ENCODE measurements at regions not wholly inside any gene's neighbourhood (a gene's known extent, or its start where the extent isn't known, plus 50 kb on each side); places are given as distances from the start of the nearest gene placed in this dataset.

- no peaks in the 10 kb centered on the region for H3K27me3 ChIP-seq (ENCODE audit: insufficient read depth, low read length, poor library complexity, severe bottlenecking)
- H3K79me2 ChIP-seq (ENCODE audit: insufficient read depth, low read length) = no peaks in the 10 kb centered on the region
- H3K4me3 ChIP-seq (ENCODE audit: low read length, poor library complexity, severe bottlenecking) = no peak overlapping the region
- H3K9me2 ChIP-seq (replicated peaks; ENCODE audit: low read depth, low read length) = no peaks in the 10 kb centered on the region
- no peak overlapping the region for H2AFZ ChIP-seq (ENCODE audit: low read length)
- no peaks in the 10 kb centered on the region for H3K9me3 ChIP-seq (ENCODE audit: insufficient read depth, low read depth, low read length)
- no peak overlapping the region for H3K9ac ChIP-seq (ENCODE audit: low read depth, low read length, poor library complexity, severe bottlenecking)
- no peaks in the 10 kb centered on the region for H3F3A ChIP-seq (ENCODE audit: low read depth)
- no peaks in the 10 kb centered on the region for H3K36me3 ChIP-seq (ENCODE audit: insufficient read depth, low read length)
- H3K4me2 ChIP-seq (ENCODE audit: low read depth, low read length, poor library complexity, severe bottlenecking) = no peak overlapping the region
- H3K4me1 ChIP-seq (ENCODE audit: insufficient read depth, low read length, poor library complexity, severe bottlenecking) = no peaks in the 10 kb centered on the region
- H4K20me1 ChIP-seq (ENCODE audit: insufficient read depth, low read length, poor library complexity, severe bottlenecking) = no peaks in the 10 kb centered on the region
- TF ChIP-seq CTCF (conservative IDR thresholded peaks at IDR 0.05; ENCODE audit: low read length) = no peak
- no peak for TF ChIP-seq EZH2phosphoT487 (IDR thresholded peaks at IDR 0.05; ENCODE audit: borderline replicate concordance)
Observed at GRCh38 chr2:16020389-16021008, 80.1 kb downstream of the MYCN start.

GRCh38 chr2:16019617-16020351, 79.4 kb downstream of the MYCN start:
- no peaks in the 10 kb centered on the region for H3K79me2 ChIP-seq (ENCODE audit: insufficient read depth, low read length)
- no peak overlapping the region for H3K4me3 ChIP-seq (ENCODE audit: low read length, poor library complexity, severe bottlenecking)
- H3K9ac ChIP-seq (ENCODE audit: low read depth, low read length, poor library complexity, severe bottlenecking) = no peak overlapping the region
- no peaks in the 10 kb centered on the region for H3K9me3 ChIP-seq (ENCODE audit: insufficient read depth, low read depth, low read length)
- no peak overlapping the region for H2AFZ ChIP-seq (ENCODE audit: low read length)
- no peaks in the 10 kb centered on the region for H3F3A ChIP-seq (ENCODE audit: low read depth)
- H3K4me1 ChIP-seq (ENCODE audit: insufficient read depth, low read length, poor library complexity, severe bottlenecking) = no peaks in the 10 kb centered on the region
- no peaks in the 10 kb centered on the region for H3K27me3 ChIP-seq (ENCODE audit: insufficient read depth, low read length, poor library complexity, severe bottlenecking)
- no peaks in the 10 kb centered on the region for H4K20me1 ChIP-seq (ENCODE audit: insufficient read depth, low read length, poor library complexity, severe bottlenecking)
- TF ChIP-seq CTCF (conservative IDR thresholded peaks at IDR 0.05; ENCODE audit: low read length) (no peak), EZH2phosphoT487 (IDR thresholded peaks at IDR 0.05; ENCODE audit: borderline replicate concordance) (no peak)
- no peak overlapping the region for H3K4me2 ChIP-seq (ENCODE audit: low read depth, low read length, poor library complexity, severe bottlenecking)
- H3K9me2 ChIP-seq (replicated peaks; ENCODE audit: low read depth, low read length) = no peaks in the 10 kb centered on the region
- no peaks in the 10 kb centered on the region for H3K36me3 ChIP-seq (ENCODE audit: insufficient read depth, low read length)

GRCh38 chr2:16019060-16019480, 78.7 kb downstream of the MYCN start:
- Histone ChIP-seq H3K27me3 (ENCODE audit: insufficient read depth, low read length, poor library complexity, severe bottlenecking) (no peaks in the 10 kb centered on the region), H4K20me1 (ENCODE audit: insufficient read depth, low read length, poor library complexity, severe bottlenecking) (no peaks in the 10 kb centered on the region), H3F3A (ENCODE audit: low read depth) (no peaks in the 10 kb centered on the region), H2AFZ (ENCODE audit: low read length) (no peak overlapping the region), H3K4me1 (ENCODE audit: insufficient read depth, low read length, poor library complexity, severe bottlenecking) (no peaks in the 10 kb centered on the region), H3K9me2 (replicated peaks; ENCODE audit: low read depth, low read length) (no peaks in the 10 kb centered on the region), H3K4me3 (ENCODE audit: low read length, poor library complexity, severe bottlenecking) (no peak overlapping the region), H3K9me3 (ENCODE audit: insufficient read depth, low read depth, low read length) (no peaks in the 10 kb centered on the region), H3K9ac (ENCODE audit: low read depth, low read length, poor library complexity, severe bottlenecking) (no peak overlapping the region), H3K4me2 (ENCODE audit: low read depth, low read length, poor library complexity, severe bottlenecking) (no peak overlapping the region), H3K79me2 (ENCODE audit: insufficient read depth, low read length) (no peaks in the 10 kb centered on the region), H3K36me3 (ENCODE audit: insufficient read depth, low read length) (no peaks in the 10 kb centered on the region)
- TF ChIP-seq CTCF (conservative IDR thresholded peaks at IDR 0.05; ENCODE audit: low read length) (no peak), EZH2phosphoT487 (IDR thresholded peaks at IDR 0.05; ENCODE audit: borderline replicate concordance) (no peak)
